Activated CD4-positive, alpha-beta T cell treated with anti-CD3 and anti-CD28 coated beads for 48 hours (primary cell): ENCODE measurements at regions not wholly inside any gene's neighbourhood (a gene's known extent, or its start where the extent isn't known, plus 50 kb on each side); places are given as distances from the start of the nearest gene placed in this dataset.
A peak's percentile ranks its signal among the peaks of the same experiment; 100 is the strongest.
"Not testable (repeated sequence)": the region's sequence is repeated elsewhere in the genome, so short reads cannot be mapped to it uniquely, and the experiment has no call there.

Source experiments
- DNase-seq: peaks from one replicate; pipeline ENCODE4 v3.0.0-alpha.2; 2020

DNA sequence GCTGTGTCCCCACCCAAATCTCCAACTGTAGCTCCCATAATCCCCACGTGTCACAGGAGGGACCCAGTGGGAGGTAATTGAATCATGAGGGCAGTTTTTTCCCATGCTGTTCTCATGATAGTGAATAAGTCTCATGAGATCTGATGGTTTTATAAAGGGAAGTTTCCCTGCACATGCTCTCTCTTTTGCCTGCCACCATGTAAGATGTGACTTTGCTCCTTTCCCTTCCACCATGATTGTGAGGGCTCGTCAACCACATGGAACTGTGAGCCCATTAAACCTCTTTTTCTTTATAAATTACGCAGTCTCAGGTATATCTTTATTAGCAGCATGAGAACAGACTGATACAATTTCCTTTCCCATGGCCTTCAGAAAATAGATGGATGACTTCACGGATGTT is 76.8 kb upstream of the ATP8B1 start:
- DNase-seq = not testable (repeated sequence)

DNA sequence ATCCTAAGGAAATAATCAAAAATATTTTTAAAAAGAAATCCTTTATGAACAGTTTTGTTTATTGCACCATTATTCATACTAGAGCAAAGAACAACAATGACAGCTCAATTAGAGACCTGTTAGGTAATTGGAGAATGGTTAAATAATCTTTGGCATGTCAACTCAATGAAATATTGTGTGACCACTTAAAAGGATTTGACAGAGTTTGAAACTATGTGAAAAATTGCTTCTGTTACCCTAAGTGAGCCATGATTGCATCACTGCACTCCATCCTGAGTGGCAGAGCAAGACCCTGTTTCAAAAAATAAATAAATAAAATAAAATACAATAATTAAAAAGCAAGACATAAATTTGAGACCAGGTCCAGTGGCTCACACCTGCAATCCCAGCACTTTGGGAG is 66.1 kb upstream of the ATP8B1 start:
- no peak for DNase-seq

- no peak for DNase-seq
Observed at GRCh38 chr18:57866355-57866754, 63.2 kb upstream of the ATP8B1 start.

DNA sequence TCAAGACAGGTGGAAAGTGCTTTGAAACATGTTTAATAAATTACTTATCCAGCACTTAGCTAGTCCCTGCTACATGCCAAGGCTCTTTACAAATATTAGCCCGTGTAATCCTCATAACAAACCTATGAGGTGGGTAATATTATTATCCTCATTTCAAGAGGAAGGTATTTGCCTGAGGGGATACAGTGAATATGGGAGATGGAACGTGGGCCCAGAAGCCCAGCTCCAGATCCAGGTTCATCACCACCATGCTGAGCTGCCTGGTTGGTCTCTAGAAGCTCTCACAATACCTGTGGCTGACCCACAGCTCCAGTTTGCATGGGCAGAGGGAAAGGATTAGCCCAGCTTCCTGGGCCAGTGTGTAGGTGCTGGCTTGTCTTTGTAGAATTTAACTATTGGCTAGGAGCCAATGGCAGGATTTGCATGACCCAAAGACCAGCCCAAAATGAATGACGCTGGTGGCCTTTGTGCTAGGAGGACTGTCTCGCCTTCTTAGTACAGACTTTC is 61.6 kb upstream of the ATP8B1 start:
- no peak for DNase-seq

DNA sequence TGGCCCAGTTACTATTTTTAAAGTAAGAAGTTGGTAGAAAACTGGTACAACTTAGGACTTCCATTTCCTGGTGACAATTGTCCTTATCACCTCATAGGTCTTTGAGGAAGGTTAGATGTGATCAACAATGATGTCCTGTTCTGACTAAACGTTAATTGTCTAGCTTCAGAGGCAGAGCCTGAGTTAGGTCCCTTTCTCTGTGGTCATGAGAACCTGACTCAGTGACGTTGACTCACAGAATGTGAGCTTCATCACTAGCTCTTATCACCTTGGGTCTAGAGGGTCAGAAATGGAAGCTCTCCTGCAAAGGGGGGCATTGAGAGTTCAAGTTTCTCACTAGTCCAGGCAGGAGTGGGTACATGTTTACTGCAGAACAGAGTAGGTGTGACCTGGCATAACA is 60.6 kb upstream of the ATP8B1 start:
- no peak for DNase-seq

GRCh38 chr18:57859314-57859713 is 56.2 kb upstream of the ATP8B1 start:
- peak; percentile 14 for DNase-seq

- no peak for DNase-seq
Observed at GRCh38 chr18:57856557-57857280, 53.6 kb upstream of the ATP8B1 start.

GRCh38 chr18:57856128-57856527 is 53.0 kb upstream of the ATP8B1 start:
- DNase-seq = no peak

- DNase-seq = no peak
Observed at GRCh38 chr18:57855551-57855950, 52.4 kb upstream of the ATP8B1 start.

- no peak for DNase-seq
Observed at GRCh38 chr18:57854726-57855125, 51.6 kb upstream of the ATP8B1 start.

DNA sequence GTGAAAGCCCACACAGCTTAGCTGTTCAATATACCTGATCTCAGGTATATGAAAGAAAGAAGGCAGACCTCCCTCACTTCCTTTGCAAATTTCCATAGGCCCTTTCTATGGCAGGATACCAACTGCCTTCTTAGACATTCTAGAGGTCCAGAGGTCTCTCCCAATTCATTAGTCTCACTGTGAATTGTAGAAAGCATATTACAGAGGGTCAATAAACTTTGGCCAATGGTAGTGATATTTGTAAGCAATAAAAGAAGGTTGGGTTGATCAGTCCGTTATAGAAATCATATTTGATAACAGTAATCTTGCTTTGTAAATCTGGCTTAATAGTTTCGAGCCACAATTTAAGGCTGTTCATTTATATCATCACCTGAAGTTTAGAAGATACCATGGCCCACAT is 50.7 kb upstream of the ATP8B1 start:
- DNase-seq = no peak

DNA sequence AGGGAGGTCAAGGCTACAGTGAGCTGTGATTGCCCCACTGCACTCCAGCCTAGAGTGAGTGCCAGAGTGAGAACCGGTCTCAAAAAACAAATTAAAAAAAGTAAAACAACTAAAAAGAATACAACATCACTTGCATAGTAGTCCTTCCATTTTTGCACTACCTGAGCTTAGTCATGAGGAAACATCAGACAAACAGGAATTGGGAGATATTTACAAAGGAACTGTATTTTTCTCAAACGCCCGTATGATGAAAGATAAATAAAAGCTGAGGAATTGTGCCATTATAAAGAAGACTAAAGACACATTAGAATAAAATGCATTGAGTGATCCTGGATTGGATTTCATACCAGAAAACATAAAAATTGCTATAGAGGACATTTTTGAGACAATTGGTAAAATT is 50.0 kb upstream of the ATP8B1 start:
- DNase-seq = no peak
